HepG2 (cell line): ENCODE measurements at regions not wholly inside any gene's neighbourhood (a gene's known extent, or its start where the extent isn't known, plus 50 kb on each side); places are given as distances from the start of the nearest gene placed in this dataset.

Source experiments
- BHLHE40 ChIP-seq: IDR thresholded peaks from 2 replicates; pipeline ENCODE4 v1.6.1; 2011; ENCODE audit warnings: low read length, improper control_type of control experiment
- CHD2 ChIP-seq: IDR thresholded peaks from 2 replicates; pipeline ENCODE4 v1.6.1; 2011; ENCODE audit warnings: low read depth, low read length, improper control_type of control experiment
- HDAC6 ChIP-seq: fragments of 200-600 bp; sonication (generic); IDR thresholded peaks from 2 replicates; pipeline ENCODE4 v1.7.0; 2017; ENCODE audit warnings: mild to moderate bottlenecking, antibody characterized with exemption, low read length, low read depth
- IKZF1 ChIP-seq: fragments of 450-650 bp; IDR thresholded peaks from 2 replicates; pipeline ENCODE4 v1.7.1; 2016
- PHF8 ChIP-seq: sonication (generic); formaldehyde crosslinking; IDR thresholded peaks from 2 replicates; pipeline ENCODE4 v1.5.0; 2020; ENCODE audit warnings: missing genetic modification reagents
- TF ChIP-seq, protein P1 (sequence below), 2 experiments: sonication (generic) in 1 of 2; formaldehyde crosslinking in 1 of 2; IDR thresholded peaks; 2 replicates each; pipeline versions ENCODE4 v1.5.1 to v1.6.1; 2011 to 2020; ENCODE audit warnings: borderline replicate concordance in 1 of 2, low read depth in 1 of 2, low read length in 1 of 2, mild to moderate bottlenecking in 1 of 2, missing genetic modification reagents in 1 of 2, moderate library complexity in 1 of 2
- TF ChIP-seq, protein P2 (sequence below): sonication (generic); formaldehyde crosslinking; IDR thresholded peaks from 2 replicates; pipeline ENCODE4 v1.9.0; 2021; ENCODE audit warnings: mild to moderate bottlenecking, missing genetic modification reagents
- TF ChIP-seq, protein P3 (sequence below): sonication (generic); formaldehyde crosslinking; IDR thresholded peaks from 2 replicates; pipeline ENCODE4 v1.4.0; 2020; ENCODE audit warnings: mild to moderate bottlenecking, missing genetic modification reagents
- TF ChIP-seq, protein P4 (sequence below): sonication (generic); formaldehyde crosslinking; IDR thresholded peaks from 2 replicates; pipeline ENCODE4 v1.5.0; 2020; ENCODE audit warnings: mild to moderate bottlenecking, missing genetic modification reagents, moderate library complexity

DNA sequence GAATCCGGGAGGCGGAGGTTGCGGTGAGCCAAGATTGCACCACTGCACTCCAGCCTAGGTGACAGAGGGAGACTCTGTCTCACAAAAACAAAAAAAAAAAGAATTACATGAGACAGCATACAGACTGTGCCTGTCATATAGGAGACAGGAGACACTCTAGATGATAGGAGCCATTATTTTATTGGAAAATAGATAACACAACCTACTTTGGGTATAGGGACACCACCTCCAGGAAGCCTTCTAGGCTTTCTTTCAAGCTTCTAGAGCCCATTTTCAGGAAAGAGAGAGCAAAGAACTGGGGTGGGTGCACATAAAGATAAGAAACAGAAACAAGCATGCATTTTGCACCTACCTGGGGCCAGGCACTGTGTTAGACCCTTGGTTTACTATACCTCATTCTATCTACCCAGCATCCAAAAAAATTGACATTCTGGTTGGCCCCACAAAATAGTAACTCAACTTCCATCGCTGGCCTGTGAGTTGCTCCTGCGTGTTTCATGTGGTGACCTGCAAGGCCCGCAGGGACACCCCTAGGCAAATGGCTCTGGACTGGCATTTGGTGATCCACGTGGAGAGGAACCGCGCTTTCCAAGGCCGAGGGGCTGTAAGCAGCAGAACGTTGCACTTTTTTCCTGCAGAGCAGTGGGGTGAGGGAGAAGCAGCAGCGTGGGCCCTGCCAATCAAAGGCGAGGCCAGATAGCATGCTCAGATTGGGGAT lies 57.1 kb upstream of the CACUL1 start:
- TF ChIP-seq, protein P1, sequence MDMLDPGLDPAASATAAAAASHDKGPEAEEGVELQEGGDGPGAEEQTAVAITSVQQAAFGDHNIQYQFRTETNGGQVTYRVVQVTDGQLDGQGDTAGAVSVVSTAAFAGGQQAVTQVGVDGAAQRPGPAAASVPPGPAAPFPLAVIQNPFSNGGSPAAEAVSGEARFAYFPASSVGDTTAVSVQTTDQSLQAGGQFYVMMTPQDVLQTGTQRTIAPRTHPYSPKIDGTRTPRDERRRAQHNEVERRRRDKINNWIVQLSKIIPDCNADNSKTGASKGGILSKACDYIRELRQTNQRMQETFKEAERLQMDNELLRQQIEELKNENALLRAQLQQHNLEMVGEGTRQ (IDR thresholded peaks at IDR 0.05; ENCODE audit: low read depth, low read length), result no peak
- TF ChIP-seq, protein P1 (CRISPR knock-in tag; IDR thresholded peaks at IDR 0.05; ENCODE audit: borderline replicate concordance), result no peak
- TF ChIP-seq, protein P2, sequence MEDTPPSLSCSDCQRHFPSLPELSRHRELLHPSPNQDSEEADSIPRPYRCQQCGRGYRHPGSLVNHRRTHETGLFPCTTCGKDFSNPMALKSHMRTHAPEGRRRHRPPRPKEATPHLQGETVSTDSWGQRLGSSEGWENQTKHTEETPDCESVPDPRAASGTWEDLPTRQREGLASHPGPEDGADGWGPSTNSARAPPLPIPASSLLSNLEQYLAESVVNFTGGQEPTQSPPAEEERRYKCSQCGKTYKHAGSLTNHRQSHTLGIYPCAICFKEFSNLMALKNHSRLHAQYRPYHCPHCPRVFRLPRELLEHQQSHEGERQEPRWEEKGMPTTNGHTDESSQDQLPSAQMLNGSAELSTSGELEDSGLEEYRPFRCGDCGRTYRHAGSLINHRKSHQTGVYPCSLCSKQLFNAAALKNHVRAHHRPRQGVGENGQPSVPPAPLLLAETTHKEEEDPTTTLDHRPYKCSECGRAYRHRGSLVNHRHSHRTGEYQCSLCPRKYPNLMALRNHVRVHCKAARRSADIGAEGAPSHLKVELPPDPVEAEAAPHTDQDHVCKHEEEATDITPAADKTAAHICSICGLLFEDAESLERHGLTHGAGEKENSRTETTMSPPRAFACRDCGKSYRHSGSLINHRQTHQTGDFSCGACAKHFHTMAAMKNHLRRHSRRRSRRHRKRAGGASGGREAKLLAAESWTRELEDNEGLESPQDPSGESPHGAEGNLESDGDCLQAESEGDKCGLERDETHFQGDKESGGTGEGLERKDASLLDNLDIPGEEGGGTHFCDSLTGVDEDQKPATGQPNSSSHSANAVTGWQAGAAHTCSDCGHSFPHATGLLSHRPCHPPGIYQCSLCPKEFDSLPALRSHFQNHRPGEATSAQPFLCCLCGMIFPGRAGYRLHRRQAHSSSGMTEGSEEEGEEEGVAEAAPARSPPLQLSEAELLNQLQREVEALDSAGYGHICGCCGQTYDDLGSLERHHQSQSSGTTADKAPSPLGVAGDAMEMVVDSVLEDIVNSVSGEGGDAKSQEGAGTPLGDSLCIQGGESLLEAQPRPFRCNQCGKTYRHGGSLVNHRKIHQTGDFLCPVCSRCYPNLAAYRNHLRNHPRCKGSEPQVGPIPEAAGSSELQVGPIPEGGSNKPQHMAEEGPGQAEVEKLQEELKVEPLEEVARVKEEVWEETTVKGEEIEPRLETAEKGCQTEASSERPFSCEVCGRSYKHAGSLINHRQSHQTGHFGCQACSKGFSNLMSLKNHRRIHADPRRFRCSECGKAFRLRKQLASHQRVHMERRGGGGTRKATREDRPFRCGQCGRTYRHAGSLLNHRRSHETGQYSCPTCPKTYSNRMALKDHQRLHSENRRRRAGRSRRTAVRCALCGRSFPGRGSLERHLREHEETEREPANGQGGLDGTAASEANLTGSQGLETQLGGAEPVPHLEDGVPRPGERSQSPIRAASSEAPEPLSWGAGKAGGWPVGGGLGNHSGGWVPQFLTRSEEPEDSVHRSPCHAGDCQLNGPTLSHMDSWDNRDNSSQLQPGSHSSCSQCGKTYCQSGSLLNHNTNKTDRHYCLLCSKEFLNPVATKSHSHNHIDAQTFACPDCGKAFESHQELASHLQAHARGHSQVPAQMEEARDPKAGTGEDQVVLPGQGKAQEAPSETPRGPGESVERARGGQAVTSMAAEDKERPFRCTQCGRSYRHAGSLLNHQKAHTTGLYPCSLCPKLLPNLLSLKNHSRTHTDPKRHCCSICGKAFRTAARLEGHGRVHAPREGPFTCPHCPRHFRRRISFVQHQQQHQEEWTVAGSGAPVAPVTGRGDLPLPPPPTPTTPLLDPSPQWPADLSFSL, result no peak
- TF ChIP-seq BHLHE40, result no peak
- TF ChIP-seq PHF8 (CRISPR knock-in tag), result no peak
- TF ChIP-seq HDAC6, result no peak
- no peak for TF ChIP-seq CHD2
- TF ChIP-seq, protein P3, sequence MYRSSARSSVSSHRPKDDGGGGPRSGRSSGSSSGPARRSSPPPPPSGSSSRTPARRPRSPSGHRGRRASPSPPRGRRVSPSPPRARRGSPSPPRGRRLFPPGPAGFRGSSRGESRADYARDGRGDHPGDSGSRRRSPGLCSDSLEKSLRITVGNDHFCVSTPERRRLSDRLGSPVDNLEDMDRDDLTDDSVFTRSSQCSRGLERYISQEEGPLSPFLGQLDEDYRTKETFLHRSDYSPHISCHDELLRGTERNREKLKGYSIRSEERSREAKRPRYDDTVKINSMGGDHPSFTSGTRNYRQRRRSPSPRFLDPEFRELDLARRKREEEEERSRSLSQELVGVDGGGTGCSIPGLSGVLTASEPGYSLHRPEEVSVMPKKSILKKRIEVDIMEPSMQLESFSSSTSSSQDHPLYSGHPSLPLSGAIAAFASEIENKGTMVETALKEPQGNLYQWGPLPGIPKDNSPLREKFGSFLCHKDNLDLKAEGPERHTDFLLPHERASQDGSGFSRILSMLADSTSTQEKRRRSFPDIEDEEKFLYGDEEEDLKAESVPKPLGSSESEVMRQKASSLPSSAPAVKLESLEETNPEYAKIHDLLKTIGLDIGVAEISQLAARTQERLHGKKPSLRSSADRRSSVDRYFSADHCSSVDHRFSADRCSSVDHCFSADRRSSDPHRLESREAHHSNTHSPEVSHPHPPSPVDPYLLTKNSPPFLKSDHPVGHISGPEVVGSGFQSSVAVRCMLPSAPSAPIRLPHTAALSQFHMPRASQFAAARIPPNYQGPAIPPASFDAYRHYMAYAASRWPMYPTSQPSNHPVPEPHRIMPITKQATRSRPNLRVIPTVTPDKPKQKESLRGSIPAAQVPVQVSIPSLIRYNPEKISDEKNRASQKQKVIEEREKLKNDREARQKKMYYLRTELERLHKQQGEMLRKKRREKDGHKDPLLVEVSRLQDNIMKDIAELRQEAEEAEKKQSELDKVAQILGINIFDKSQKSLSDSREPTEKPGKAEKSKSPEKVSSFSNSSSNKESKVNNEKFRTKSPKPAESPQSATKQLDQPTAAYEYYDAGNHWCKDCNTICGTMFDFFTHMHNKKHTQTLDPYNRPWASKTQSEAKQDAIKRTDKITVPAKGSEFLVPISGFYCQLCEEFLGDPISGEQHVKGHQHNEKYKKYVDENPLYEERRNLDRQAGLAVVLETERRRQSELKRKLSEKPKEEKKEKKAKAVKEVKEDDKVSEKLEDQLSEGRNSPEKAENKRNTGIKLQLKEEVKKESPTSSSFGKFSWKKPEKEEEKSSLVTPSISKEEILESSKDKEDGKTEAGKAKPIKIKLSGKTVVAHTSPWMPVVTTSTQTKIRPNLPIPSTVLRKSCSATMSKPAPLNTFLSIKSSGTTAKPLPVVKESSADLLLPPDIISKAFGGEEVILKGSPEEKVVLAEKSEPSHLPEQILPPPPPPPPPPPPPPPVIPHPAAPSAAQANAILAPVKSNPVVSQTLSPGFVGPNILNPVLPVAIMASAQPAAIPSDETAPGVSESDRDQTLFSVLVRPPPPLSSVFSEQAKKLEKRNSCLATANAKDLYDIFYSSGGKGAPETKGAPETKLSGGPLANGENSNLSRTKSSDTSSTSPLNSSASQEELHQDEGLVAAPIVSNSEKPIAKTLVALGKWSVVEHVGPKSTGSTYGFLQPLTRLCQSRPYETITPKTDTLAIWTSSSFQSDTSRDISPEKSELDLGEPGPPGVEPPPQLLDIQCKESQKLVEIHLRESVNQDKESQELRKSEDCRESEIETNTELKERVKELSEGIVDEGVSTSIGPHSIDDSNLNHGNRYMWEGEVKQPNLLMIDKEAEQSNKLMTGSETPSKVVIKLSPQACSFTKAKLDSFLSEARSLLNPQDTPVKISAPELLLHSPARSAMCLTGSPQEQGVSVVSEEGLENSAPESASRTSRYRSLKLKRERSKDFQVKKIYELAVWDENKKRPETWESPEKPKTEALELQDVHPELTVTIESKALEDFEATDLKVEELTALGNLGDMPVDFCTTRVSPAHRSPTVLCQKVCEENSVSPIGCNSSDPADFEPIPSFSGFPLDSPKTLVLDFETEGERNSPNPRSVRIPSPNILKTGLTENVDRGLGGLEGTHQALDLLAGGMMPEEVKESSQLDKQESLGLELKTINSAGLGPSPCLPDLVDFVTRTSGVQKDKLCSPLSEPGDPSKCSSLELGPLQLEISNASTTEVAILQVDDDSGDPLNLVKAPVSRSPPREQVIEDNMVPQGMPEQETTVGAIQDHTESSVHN, result no peak
- TF ChIP-seq, protein P4, sequence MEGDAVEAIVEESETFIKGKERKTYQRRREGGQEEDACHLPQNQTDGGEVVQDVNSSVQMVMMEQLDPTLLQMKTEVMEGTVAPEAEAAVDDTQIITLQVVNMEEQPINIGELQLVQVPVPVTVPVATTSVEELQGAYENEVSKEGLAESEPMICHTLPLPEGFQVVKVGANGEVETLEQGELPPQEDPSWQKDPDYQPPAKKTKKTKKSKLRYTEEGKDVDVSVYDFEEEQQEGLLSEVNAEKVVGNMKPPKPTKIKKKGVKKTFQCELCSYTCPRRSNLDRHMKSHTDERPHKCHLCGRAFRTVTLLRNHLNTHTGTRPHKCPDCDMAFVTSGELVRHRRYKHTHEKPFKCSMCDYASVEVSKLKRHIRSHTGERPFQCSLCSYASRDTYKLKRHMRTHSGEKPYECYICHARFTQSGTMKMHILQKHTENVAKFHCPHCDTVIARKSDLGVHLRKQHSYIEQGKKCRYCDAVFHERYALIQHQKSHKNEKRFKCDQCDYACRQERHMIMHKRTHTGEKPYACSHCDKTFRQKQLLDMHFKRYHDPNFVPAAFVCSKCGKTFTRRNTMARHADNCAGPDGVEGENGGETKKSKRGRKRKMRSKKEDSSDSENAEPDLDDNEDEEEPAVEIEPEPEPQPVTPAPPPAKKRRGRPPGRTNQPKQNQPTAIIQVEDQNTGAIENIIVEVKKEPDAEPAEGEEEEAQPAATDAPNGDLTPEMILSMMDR (CRISPR knock-in tag), result no peak
- TF ChIP-seq IKZF1, result no peak
